NCI-H2107 treated with DMSO at 0.1 percent for 48 hours (cell line): ENCODE measurements at regions not wholly inside any gene's neighbourhood (a gene's known extent, or its start where the extent isn't known, plus 50 kb on each side); places are given as distances from the start of the nearest gene placed in this dataset.
"Not testable (repeated sequence)": the region's sequence is repeated elsewhere in the genome, so short reads cannot be mapped to it uniquely, and the experiment has no call there.

Source experiments
- DNase-seq: peaks from one replicate; lab custom pipeline; 2025; ENCODE audit not compliant: unreplicated experiment; lab: John Stamatoyannopoulos, UW

GRCh38 chrX:132302687-132303086 lies 83.4 kb upstream of the RAP2C start:
- not testable (repeated sequence) for DNase-seq

- no peak for DNase-seq
Measured at GRCh38 chrX:132294776-132295495, 75.7 kb upstream of the RAP2C start.

DNA sequence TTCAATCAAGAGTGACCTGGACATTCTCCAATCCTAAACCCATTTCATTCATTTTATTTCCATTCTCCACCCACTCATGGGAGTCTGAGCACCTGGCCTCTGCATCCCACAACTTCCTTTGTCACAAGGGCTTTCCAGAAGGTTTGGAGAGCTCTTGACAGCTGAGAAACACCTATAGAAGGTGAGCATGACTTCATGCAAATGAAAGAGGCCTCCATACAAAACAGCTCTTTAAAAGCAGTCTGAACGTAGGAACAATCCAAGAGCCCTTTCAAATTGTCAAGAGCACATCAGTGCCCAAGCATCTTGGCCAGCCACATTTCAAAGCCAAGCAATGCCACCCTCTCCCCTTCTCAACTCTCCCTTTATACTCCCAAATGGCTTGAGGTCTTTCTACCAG lies 74.9 kb upstream of the RAP2C start:
- DNase-seq: no peak

DNA sequence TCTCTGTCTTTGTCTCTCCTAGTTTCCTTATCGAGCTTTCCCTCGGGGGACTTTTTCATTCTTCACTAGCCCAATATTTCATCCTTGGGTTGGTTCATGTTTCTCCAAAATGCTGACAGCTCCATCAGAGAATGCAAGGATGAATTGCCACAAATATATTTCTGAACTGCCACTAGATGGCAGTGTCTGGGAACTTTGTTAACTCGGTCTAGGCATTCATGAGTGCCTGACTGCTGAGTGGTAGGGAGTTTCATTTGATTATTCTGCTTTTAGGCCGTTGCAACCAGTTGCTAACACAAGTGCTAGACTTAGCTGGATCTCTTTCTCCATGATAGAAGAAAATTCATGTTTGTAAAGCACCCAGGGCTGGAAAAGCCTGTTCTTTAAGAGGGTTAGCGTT lies 73.5 kb upstream of the RAP2C start:
- no peak for DNase-seq

DNA sequence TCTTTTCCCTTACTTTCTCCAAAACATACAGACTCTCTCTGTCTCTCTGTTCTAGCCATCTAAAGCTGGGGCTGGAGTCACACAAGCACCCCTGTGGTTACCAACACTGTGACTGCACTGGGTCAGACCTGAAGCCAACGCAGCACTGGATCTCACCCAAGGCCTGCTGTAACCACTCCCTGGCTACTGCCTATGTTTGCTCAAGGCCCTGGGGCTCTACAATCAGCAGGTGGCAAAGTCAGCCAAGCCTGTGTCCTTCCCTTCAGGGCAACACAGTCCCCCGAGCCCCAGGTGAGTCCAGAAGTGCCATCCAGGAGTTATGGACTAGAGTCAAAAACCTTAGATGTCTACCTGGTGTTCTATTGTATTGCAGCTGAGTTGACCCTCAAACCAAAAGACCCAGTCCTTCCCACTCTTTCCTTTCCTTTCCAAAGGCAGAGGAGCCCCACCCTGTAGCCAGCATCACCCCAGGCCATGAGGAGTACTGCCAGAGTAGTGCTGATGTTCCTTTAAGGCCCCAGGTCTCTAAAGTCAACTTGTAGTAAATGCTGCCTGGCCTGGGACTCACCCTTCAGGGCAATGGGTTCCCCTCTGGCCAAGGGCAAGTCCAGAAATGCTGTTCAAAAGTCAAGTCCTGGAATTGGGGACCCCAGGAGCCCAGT lies 58.8 kb upstream of the RAP2C start:
- no peak for DNase-seq

GRCh38 chrX:132272826-132273225 lies 53.6 kb upstream of the RAP2C start:
- no peak for DNase-seq

DNA sequence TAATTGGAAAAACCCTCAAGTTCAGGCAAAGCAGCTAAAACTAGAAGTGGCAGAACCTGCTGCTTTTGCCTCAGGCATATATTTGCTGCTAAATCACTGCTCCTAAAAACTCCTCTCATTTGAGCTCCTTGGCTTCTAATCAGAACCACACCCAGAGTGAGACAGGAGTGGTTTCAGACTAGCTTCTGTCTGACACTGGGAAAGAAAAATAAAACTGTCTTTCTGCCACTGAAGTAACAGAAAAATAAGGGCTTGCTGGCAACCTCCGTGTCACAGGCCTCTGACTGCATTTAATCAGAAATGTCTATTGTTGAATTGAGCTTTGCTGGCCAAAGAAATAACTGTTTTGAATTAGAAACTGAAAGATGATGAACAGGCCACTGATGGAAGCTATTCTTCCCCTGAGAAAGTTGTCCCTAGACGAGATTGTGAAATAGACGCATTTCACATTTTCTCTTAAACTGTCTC lies 52.1 kb upstream of the RAP2C start:
- DNase-seq: no peak

DNA sequence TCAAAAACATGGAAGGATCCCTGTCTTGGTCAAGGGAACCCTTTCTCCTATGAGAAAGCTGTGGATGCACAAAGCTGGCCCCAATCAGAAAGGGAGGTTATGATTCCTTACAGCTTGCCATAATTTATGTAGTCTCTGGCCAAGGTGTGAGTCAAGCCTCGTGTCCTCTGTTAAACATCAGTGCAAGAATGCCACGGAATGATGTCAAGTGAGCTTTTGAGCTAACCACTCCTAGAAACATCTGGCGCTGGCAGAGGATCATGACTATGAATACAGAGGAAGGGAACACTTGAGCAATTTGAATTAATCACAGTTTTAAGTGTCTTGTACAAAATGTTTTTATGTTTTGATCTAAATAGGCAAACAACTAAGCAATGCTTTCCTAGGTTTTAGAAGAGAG lies 51.5 kb upstream of the RAP2C start:
- peak; percentile 39 for DNase-seq

GRCh38 chrX:132270021-132270420 lies 50.8 kb upstream of the RAP2C start:
- no peak for DNase-seq
